ENCODE measurements at regions not wholly inside any gene's neighbourhood (a gene's known extent, or its start where the extent isn't known, plus 50 kb on each side); places are given as distances from the start of the nearest gene placed in this dataset.

GRCh38 chr20:24782801-24783630 is 166.1 kb upstream of the CST7 start:
- peak; percentile 17 for TF ChIP-seq CTCF (conservative IDR thresholded peaks at IDR 0.05)
- no peak for TF ChIP-seq ZFX (IDR thresholded peaks at IDR 0.05)

Data from C4-2B (cell line).